ENCODE measurements at regions not wholly inside any gene's neighbourhood (a gene's known extent, or its start where the extent isn't known, plus 50 kb on each side); places are given as distances from the start of the nearest gene placed in this dataset.

DNA sequence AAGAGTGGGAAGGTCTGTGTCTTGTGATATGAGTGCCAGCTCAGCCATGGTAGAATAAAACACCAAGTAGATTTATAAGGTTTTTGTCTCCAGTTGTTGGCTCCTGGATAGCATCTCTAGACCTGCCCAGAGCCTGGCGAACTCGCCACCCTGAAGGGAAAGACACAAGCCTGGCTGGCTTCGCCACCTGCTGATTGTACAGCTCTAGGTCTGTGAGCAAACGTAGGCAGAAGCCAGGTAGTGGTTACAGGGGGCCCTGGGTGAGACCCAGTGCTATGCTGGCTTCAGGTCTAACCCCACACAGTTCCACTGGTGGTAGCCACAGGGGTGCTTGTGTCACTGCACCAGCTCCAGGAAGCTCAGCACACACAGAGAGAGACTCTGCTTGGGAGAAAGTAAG lies 100.5 kb downstream of the BLTP1 start:
- no peak overlapping the region for H3K27ac ChIP-seq
- no peak overlapping the region for H2AFZ ChIP-seq
- WGBS (ENCODE audit: low lambda C conversion rate, missing lambda C conversion rate) = 97% methylated on average over 4 of the region's 4 CpGs
- H3K36me3 ChIP-seq (replicated peaks; ENCODE audit: insufficient read depth, low read depth) = peaks cover 8% of the 10 kb centered on the region
- H3K79me2 ChIP-seq = no peaks in the 10 kb centered on the region
- no peak overlapping the region for H3K4me2 ChIP-seq
- no peak overlapping the region for H3K4me3 ChIP-seq
- no peak for DNase-seq (ENCODE audit: low spot score)
- H3K4me1 ChIP-seq (ENCODE audit: insufficient read depth) = no peaks in the 10 kb centered on the region
- no peaks in the 10 kb centered on the region for H3K9me2 ChIP-seq (replicated peaks; ENCODE audit: insufficient read depth)
- no peaks in the 10 kb centered on the region for H4K20me1 ChIP-seq (ENCODE audit: insufficient read depth, poor library complexity, severe bottlenecking)
- TF ChIP-seq EZH2phosphoT487 (IDR thresholded peaks at IDR 0.05; ENCODE audit: low read depth, severe bottlenecking, unreplicated experiment) (no peak), EZH2 (IDR thresholded peaks at IDR 0.05; ENCODE audit: borderline replicate concordance) (no peak)
- TF ChIP-seq, protein P1, sequence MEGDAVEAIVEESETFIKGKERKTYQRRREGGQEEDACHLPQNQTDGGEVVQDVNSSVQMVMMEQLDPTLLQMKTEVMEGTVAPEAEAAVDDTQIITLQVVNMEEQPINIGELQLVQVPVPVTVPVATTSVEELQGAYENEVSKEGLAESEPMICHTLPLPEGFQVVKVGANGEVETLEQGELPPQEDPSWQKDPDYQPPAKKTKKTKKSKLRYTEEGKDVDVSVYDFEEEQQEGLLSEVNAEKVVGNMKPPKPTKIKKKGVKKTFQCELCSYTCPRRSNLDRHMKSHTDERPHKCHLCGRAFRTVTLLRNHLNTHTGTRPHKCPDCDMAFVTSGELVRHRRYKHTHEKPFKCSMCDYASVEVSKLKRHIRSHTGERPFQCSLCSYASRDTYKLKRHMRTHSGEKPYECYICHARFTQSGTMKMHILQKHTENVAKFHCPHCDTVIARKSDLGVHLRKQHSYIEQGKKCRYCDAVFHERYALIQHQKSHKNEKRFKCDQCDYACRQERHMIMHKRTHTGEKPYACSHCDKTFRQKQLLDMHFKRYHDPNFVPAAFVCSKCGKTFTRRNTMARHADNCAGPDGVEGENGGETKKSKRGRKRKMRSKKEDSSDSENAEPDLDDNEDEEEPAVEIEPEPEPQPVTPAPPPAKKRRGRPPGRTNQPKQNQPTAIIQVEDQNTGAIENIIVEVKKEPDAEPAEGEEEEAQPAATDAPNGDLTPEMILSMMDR (IDR thresholded peaks at IDR 0.05; ENCODE audit: poor library complexity) = no peak
- H3K9me3 ChIP-seq (ENCODE audit: low read depth) = no peaks in the 10 kb centered on the region
- H3K27me3 ChIP-seq = no peaks in the 10 kb centered on the region

DNA sequence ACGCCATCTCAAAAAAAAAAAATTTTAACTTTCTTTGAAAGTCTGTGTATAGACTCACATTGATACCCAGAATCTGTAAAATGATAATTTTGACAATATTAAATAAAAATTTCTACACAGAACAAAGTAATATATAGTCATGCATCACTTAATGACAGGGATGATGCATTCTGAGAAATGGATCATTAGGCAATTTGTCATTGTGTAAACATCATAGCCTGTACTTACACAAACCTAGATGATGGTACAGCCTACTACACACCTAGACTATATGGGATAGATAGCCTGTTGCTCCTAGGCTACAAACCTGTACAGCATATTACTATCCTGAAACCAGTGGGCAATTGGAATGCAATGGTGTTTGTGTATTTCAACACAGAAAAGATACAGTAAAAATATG lies 107.7 kb downstream of the BLTP1 start:
- H3K36me3 ChIP-seq (replicated peaks; ENCODE audit: insufficient read depth, low read depth) = peaks cover 4% of the 10 kb centered on the region
- H3K4me1 ChIP-seq (ENCODE audit: insufficient read depth) = no peaks in the 10 kb centered on the region
- 94% methylated on average over 1 of the region's 1 CpG for WGBS (ENCODE audit: low lambda C conversion rate, missing lambda C conversion rate)
- no peak for DNase-seq (ENCODE audit: low spot score)
- no peaks in the 10 kb centered on the region for H3K79me2 ChIP-seq
- no peak overlapping the region for H3K4me2 ChIP-seq
- TF ChIP-seq EZH2phosphoT487 (IDR thresholded peaks at IDR 0.05; ENCODE audit: low read depth, severe bottlenecking, unreplicated experiment) (no peak), EZH2 (IDR thresholded peaks at IDR 0.05; ENCODE audit: borderline replicate concordance) (no peak)
- TF ChIP-seq, protein P1 (IDR thresholded peaks at IDR 0.05; ENCODE audit: poor library complexity) = no peak
- H2AFZ ChIP-seq = no peak overlapping the region
- H3K27me3 ChIP-seq = no peaks in the 10 kb centered on the region
- no peaks in the 10 kb centered on the region for H3K9me2 ChIP-seq (replicated peaks; ENCODE audit: insufficient read depth)
- H3K9me3 ChIP-seq (ENCODE audit: low read depth) = no peaks in the 10 kb centered on the region
- no peaks in the 10 kb centered on the region for H4K20me1 ChIP-seq (ENCODE audit: insufficient read depth, poor library complexity, severe bottlenecking)
- H3K4me3 ChIP-seq = no peak overlapping the region
- no peak overlapping the region for H3K27ac ChIP-seq

GRCh38 chr4:122276359-122276758 lies 102.5 kb upstream of the ADAD1 start:
- Histone ChIP-seq H3K27me3 (no peaks in the 10 kb centered on the region), H3K4me1 (ENCODE audit: insufficient read depth) (no peaks in the 10 kb centered on the region), H3K9me3 (ENCODE audit: low read depth) (no peaks in the 10 kb centered on the region), H3K27ac (no peak overlapping the region), H3K4me2 (no peak overlapping the region), H3K36me3 (replicated peaks; ENCODE audit: insufficient read depth, low read depth) (no peaks in the 10 kb centered on the region), H4K20me1 (ENCODE audit: insufficient read depth, poor library complexity, severe bottlenecking) (no peaks in the 10 kb centered on the region), H3K79me2 (no peaks in the 10 kb centered on the region), H3K4me3 (no peak overlapping the region), H3K9me2 (replicated peaks; ENCODE audit: insufficient read depth) (no peaks in the 10 kb centered on the region), H2AFZ (no peak overlapping the region)
- WGBS (ENCODE audit: low lambda C conversion rate, missing lambda C conversion rate) = 100% methylated on average over 1 of the region's 1 CpG
- DNase-seq (ENCODE audit: low spot score) = no peak
- TF ChIP-seq EZH2phosphoT487 (IDR thresholded peaks at IDR 0.05; ENCODE audit: low read depth, severe bottlenecking, unreplicated experiment) (no peak), EZH2 (IDR thresholded peaks at IDR 0.05; ENCODE audit: borderline replicate concordance) (no peak)
- TF ChIP-seq, protein P1 (IDR thresholded peaks at IDR 0.05; ENCODE audit: poor library complexity) = no peak

DNA sequence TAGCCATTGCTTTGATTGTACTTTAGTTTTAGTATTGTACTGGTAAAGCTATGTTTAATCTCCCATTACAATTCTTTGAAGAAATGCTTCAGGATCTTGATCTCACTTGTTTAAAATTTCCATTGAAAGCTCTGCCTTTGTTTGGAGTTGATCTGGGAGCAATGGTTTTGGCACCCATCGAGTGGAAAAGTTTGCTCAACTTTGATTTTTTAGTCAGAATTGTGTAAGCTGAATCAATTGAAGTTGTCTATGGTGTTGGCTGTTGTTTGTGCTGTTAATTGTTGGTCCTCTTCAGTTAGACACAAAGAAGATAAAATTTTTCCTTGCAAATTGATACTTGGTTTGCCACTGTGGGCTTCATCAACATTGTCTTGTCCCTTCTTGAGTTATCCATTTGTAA lies 99.8 kb upstream of the ADAD1 start:
- Histone ChIP-seq H4K20me1 (ENCODE audit: insufficient read depth, poor library complexity, severe bottlenecking) (no peaks in the 10 kb centered on the region), H3K4me1 (ENCODE audit: insufficient read depth) (no peaks in the 10 kb centered on the region), H3K9me3 (ENCODE audit: low read depth) (no peaks in the 10 kb centered on the region), H3K27me3 (no peaks in the 10 kb centered on the region), H3K4me3 (no peak overlapping the region), H3K4me2 (no peak overlapping the region), H3K79me2 (no peaks in the 10 kb centered on the region), H3K27ac (no peak overlapping the region), H2AFZ (no peak overlapping the region), H3K36me3 (replicated peaks; ENCODE audit: insufficient read depth, low read depth) (peaks cover 3% of the 10 kb centered on the region), H3K9me2 (replicated peaks; ENCODE audit: insufficient read depth) (no peaks in the 10 kb centered on the region)
- TF ChIP-seq EZH2 (IDR thresholded peaks at IDR 0.05; ENCODE audit: borderline replicate concordance) = no peak
- TF ChIP-seq, protein P1 (IDR thresholded peaks at IDR 0.05; ENCODE audit: poor library complexity) = no peak
- no peak for TF ChIP-seq EZH2phosphoT487 (IDR thresholded peaks at IDR 0.05; ENCODE audit: low read depth, severe bottlenecking, unreplicated experiment)
- 97% methylated on average over 1 of the region's 1 CpG for WGBS (ENCODE audit: low lambda C conversion rate, missing lambda C conversion rate)
- DNase-seq (ENCODE audit: low spot score) = no peak
